CD4-positive, alpha-beta T cell treated with Interleukin-12 subunit alpha and Interleukin-12 subunit beta, for 1 hour (primary cell): ENCODE measurements at regions not wholly inside any gene's neighbourhood (a gene's known extent, or its start where the extent isn't known, plus 50 kb on each side); places are given as distances from the start of the nearest gene placed in this dataset.

ENCODE experiments used
- DNase-seq: peaks from one replicate; pipeline ENCODE4 v3.0.0-alpha.2; 2020

DNA sequence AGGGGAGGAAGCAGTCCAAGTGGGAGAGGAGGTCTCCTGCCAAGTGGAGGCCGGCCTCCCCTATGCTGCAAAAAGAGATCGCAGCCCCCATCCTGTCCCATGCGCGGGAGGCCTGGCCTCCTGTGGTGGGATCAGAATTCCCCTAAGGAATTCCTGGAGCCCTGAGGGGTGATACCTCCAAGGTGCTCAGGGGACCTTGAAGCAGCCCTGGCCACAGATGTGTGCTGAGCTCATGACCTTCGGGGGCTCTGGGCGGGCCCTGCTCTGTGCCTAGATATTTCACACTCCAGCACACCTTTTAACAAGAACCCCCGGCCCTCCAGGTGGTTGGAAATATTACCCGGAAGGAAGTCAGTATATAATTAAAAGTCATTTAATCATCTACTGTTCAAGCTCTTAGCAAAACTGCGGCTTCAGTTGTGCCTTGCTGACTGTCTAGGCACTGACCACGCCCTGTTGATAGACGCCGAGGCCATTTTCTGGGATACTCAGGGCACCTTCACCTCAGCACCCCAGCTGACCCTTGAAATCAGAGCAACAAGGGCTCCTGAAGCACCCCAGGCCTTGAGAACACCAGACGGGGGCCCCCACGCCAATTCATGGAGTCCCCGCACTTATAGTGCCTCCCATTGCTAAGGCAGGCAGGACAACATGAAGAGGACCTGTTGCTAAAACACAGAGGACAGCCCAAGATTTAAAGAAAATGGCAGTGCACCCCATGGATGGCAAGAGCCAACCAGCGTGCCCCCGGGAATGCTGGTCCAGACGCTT lies 119.1 kb downstream of the NDUFA10 start:
- DNase-seq, result no peak

GRCh38 chr2:239905306-239905705 lies 119.8 kb downstream of the NDUFA10 start:
- DNase-seq, result no peak

DNA sequence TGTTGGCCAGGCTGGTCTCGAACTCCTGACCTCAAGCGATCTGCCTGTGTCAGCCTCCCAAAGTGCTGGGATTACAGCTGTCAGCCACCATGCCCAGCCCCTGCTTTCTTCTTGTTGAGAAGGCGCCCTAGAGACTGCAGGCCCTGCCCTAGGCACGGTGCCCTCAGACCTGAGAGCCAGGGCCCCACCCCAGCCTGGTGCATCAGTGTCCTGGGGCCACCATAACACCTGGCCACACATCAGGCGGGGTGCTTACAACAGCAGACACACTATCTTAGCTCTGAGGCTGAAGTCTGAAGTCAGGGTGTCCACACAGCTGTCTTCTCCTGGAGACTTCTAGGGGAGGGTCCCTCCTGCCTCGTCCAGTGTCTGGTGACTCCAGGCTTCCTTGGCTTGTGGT lies 120.6 kb downstream of the NDUFA10 start:
- DNase-seq, result no peak

GRCh38 chr2:239903803-239904202 lies 121.3 kb downstream of the NDUFA10 start:
- no peak for DNase-seq

GRCh38 chr2:239903210-239903609 lies 121.9 kb downstream of the NDUFA10 start:
- DNase-seq, result no peak

GRCh38 chr2:239902749-239903201 lies 122.4 kb downstream of the NDUFA10 start:
- DNase-seq, result no peak

GRCh38 chr2:239898292-239898925 lies 126.7 kb downstream of the NDUFA10 start:
- DNase-seq, result no peak

- DNase-seq, result no peak
Measured at GRCh38 chr2:239897596-239898235, 127.4 kb downstream of the NDUFA10 start.

DNA sequence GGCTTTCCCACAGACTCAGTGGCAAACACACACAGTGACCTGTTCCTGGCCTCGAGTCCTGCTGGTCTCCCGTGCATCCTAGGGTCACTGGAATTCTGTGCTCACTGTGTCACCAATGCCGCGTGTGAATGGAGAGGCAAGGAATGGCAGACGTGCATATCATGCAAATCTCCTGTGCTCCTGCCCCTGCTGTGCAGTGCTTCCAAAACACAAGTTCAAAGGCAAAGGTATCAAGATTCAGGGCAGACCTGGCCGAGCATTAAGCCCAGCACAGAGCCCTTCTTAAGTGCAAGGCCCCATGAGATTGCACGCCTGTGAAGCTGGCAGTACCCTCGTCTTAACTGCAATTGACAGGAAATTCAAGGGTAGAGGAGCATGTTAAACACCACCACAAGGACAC lies 129.1 kb downstream of the NDUFA10 start:
- DNase-seq, result no peak

GRCh38 chr2:239895669-239896068 lies 129.5 kb downstream of the NDUFA10 start:
- DNase-seq, result no peak

DNA sequence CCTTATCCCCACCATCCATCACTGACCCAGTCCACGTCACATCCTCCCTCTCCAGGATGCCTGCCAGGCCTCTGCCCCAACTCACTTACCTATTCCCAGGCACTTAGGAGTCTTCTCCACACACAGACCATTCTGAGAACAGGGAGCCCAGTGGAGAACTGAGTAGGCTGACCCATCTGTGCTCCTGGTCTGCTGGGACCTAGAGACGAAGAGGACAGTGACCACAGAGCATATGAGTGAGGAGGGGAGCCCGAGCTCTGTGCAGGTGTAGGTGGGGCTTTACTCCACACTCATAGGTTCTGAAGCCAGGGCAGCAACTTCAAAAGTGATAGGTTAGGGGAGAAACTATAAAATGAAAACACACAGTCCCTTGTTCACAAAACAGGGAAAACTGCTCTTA lies 130.0 kb downstream of the NDUFA10 start:
- no peak for DNase-seq

GRCh38 chr2:239894276-239894675 lies 130.9 kb downstream of the NDUFA10 start:
- no peak for DNase-seq

DNA sequence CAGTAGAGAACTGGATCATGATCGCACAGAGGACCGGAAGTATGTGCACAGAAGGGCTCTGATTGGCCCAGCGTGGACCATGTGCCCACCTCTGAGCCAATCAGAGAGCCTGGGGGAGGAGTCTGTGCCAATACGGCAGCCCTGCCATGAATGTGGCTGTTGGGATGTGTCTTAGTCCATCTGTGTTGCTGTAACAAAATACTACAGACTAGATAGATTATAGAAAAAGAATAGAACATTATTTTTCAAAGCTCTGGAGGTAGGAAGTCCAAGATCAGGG lies 132.0 kb downstream of the NDUFA10 start:
- DNase-seq, result no peak

DNA sequence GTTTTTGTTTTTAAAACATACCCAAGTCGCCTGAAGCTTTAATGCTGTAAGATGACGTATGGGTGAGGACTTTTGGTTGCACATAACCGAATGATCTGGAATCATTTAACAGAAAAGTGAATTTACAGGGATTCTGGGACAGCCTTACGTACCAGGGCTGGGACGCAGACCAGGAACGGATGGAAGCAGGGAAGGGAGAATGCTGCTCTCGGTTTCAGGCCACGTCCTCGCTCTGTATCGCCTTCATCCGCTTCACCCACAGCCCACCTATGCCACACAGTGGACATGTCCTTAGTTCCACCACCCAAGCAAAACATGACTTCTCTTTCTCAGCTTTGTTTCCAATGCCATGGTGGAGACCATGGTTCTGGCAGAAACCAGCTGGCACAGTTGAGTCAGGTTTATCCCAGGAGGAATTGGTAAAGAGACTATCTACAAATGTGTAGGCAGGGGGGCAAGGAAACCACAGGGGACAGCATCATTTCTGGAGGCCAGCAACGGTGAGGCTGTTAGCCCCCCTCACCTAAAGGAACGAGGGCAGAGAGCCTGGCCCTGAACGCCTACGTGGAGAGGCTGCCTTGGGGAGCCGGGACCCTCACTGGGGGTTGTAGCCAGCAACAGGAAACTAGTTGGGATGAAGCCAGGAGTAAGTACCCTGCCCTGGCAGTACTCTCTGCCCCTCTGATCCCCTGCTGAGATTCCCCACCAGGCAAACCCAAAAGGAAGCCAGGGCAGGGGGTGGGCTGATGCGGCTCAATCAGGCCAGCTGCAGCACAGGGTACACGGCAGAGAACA lies 132.5 kb downstream of the NDUFA10 start:
- DNase-seq, result no peak

- no peak for DNase-seq
Measured at GRCh38 chr2:239891698-239892097, 133.4 kb downstream of the NDUFA10 start.

- DNase-seq, result no peak
Measured at GRCh38 chr2:239890206-239890746, 134.9 kb downstream of the NDUFA10 start.

DNA sequence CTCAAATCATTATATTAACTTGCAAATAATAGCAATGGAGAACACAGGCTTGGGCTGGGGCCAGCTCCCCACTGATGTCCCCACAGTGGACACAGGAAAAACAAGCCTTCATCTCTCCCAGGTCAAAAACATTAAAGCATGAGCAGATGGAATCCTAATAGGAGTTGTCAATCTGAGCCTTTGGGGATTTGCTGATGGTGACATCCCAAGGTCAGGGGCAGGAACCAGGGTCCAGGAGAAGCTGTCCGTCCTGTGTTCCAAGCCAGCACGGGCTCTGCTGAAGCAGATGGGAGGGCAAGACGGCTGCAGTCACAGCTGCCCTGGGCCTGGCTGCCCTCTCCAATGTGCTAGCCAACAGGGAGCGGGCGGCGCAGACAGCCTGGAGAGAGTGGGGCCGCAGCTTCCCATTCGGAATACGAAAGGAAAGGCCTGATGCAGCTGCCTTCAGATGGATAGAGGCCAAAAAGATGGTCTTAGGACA lies 135.5 kb downstream of the NDUFA10 start:
- DNase-seq, result no peak

DNA sequence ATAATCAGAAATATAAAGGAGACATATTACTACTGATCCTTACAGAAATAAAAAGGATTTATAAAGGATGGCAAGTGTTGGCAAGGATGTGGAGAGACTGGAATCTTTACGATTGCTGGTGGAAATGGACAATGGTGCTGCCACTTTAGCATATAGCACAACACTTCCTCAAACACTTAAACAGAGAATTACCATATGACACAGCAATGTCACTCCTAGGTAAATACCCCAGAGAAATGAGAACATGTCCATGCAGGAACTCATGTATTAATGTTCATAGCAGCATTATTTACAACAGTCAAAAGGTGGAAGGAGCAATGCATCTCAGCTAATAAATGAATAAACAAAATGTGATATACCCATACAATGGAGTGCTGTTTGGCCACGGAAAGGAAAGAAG lies 137.5 kb downstream of the NDUFA10 start:
- no peak for DNase-seq

DNA sequence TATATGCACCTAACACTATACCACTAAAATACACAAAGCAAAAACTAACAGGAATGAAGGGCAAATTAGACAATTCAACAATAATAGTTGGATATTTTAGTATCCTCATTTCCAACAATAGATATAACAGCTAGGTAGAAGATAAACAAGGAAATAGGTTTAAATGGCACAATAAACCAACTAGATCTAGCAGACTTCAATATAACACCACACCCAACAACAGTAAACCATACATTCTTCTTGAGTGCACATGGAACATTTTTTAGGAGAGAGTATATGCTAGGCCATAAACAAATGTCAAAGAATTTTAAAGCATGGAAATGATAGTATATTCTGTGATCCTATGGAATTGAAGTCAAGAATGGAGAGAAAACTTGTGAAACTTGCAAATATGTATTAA lies 138.4 kb downstream of the NDUFA10 start:
- no peak for DNase-seq

DNA sequence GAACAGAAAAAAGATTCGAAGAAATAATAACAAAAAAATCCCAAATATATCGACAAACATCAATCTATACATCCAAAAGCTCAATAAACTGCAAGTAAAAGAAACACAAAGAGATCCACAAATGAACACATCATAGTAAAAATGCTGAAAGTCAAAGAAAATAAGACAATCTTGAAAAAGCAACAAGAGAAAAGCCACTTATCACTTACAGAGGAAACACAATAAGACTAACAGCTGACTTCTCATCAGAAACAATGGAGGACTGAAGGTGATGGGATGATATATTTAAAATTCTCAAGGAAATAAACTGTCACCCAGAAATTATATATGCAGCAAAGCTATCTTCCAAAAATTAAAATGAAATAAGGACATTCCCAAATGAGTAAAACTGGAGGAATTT lies 140.3 kb downstream of the NDUFA10 start:
- DNase-seq, result no peak

DNA sequence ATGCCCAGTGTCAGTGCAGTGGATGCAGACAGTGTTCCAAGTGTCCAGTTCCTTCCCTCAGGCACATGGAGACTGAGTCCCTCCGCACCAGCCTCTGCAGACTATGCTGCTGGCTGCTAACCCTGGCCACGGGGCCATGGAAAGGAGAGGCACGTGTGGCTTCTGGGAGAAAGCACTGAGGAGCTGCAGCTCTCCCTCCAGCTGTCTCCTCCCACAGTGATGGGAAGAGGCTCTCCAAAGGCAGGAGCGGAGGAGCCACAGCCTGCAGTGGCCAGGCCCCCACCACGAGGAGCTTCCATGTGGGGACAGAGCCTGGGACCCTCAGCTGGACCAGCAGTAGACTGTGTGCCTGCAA lies 141.1 kb downstream of the NDUFA10 start:
- DNase-seq, result no peak

DNA sequence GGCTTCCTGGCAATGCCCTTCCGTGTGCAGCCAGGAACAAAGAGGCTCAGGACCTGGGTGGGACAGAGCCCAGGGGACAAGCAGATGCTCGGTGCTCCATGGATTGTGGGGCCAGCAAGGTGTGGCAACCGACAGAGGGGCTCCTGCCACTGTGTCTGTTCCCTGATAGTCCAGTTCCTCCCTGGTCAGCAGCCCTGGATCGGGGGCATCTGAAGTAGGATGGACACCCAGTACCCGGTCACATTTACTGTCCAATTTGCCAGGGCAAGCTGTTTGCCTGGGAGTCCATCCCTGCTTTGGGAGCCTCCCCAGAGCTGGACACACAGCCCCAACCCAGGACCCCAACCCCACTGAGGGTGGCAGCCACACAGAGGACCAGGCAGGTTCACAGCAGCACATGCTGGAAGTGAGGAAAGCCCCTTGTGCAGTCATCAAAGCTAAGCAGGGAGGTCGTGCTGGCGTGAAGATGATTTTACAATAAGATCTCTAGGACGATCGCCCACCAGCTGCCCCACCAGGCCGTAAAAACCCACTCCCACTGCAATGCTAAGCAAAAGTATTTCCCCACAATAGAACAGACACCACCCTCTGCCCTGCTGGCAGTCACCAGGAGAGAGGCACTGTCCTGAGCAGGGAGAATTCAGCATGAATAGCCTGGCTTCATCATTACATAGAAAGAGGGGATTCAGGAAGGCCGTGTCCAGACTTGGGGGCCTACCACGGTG lies 141.7 kb downstream of the NDUFA10 start:
- DNase-seq, result no peak

DNA sequence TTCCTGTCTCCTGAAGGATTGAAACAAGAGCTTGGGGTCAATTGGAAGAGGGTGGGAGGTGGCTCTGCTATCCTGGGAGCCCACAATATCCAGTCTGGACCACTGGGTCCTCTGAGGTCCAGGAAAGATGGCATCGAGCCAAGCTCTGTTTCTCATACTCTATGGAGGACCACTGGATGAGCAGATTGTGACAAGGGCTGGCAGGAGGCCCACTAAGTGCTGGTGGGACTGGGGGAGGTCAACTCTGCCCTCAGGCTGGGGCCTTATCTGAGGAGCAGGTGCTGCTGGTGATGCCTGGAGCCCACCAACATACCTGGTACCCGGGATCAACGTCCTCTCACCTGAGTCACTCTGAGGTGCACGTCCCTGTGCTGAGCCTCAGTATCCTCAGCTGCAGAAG lies 142.4 kb downstream of the NDUFA10 start:
- no peak for DNase-seq
